ENCODE measurements at regions not wholly inside any gene's neighbourhood (a gene's known extent, or its start where the extent isn't known, plus 50 kb on each side); places are given as distances from the start of the nearest gene placed in this dataset.

DNA sequence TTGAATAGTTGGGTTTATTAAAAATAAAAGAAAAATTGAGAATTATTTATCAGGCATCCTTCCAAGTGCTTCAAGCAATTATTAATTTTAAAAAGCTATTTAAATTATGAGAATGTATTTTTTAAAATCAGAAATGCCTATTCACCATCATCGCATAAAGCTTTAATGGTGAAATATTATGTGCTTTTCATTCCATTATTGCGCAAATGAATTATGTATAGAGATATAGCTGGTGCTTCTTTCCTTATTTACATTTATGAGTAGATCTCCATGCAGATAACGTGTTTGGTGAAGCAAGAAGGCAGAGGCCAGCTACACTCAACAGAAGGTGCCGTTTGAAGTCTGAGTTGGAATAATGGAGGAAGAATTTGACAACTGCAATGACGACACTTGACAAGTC, 549.1 kb upstream of the DPP6 start:
- Histone ChIP-seq H3K4me1 (ENCODE audit: insufficient read depth) (no peaks in the 10 kb centered on the region), H3K4me3 (ENCODE audit: low read depth, low read length) (no peak overlapping the region), H3K27ac (ENCODE audit: low read depth) (no peak overlapping the region), H3K36me3 (ENCODE audit: insufficient read depth) (no peaks in the 10 kb centered on the region)
- 75% methylated on average over 5 of the region's 5 CpGs for WGBS
- DNase-seq (ENCODE audit: extremely low spot score): no peak

DNA sequence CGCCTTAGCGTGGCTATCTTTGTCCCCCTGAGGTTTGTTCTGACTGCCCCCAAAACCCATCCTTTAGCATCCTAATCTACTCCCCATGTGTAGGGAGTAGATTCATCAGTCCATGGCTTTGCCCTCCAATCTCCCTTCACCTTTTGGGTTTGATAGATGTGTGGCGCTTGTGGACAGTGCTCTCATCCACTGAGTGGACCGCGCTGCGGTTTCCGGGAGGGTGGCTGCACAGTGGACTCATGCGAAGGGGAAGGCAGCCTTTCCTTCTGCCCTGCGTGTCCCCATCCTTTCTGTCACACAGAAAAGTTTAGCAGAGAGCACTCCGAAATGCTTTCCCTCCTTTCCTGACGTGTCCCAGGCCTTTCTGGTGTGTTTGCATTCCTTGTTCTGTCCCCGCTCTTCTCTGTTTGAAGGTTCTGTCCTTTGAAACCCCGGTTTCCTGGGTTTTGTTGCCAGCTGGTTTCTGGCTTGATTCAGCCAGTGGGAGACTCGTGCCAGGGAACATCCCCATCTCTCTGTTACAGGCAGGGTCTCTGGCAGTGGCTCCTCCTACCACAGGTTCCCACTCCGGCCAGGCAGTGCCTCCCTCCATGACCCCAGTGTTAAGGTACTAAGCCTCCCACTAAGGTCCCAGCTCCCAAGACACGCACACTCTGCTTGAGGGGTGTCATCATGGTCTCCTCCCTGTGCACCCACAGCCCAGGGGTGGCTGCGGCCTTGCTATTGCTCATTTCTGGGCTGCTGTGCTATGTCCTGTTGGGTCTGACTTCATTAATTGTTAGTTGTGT, 547.7 kb upstream of the DPP6 start:
- no peak for DNase-seq (ENCODE audit: extremely low spot score)
- no peak overlapping the region for H3K4me3 ChIP-seq (ENCODE audit: low read depth, low read length)
- no peaks in the 10 kb centered on the region for H3K4me1 ChIP-seq (ENCODE audit: insufficient read depth)
- 78% methylated on average over 17 of the region's 17 CpGs for WGBS
- H3K36me3 ChIP-seq (ENCODE audit: insufficient read depth): no peaks in the 10 kb centered on the region
- no peak overlapping the region for H3K27ac ChIP-seq (ENCODE audit: low read depth)

DNA sequence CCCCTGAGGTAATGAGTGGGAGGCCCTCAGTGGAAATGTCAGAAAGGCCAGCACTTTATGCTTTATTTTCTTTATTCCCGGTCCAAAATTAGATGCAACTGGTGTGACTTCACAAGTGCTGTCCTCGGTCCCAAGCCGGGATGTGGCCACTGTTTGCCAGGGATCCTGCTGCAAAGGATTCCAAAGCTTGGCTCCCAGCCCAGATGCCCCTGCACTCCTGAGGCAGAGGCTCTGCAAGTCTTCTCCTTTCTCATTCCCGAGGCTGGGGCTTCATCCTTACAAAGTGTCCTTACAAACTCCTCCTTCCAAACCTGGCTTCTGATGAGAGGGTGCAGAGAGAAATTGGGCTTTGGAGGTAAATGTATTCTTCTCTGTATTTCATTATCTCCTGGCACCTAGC, 544.3 kb upstream of the DPP6 start:
- no peaks in the 10 kb centered on the region for H3K4me1 ChIP-seq (ENCODE audit: insufficient read depth)
- 46% methylated on average over 4 of the region's 4 CpGs for WGBS
- no peak for DNase-seq (ENCODE audit: extremely low spot score)
- no peaks in the 10 kb centered on the region for H3K36me3 ChIP-seq (ENCODE audit: insufficient read depth)
- no peak overlapping the region for H3K27ac ChIP-seq (ENCODE audit: low read depth)
- no peak overlapping the region for H3K4me3 ChIP-seq (ENCODE audit: low read depth, low read length)

DNA sequence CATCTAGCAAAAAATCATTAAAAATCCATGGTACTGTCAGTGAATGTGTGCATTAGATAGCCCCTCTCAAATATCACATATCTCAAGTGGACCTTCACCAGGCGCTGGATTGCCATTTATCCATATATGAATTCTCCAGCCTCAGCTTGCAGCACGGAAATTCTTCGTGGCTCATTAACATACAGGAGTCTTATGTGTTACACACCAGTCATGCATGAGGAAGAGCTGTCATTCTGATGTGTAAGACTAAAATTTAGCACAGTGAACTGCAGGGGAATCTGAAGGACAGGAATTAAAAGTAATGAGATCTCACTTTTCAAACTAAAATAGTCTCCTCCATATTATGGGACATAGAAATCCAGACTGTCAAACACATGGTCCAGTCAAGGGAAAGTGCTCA, 542.4 kb upstream of the DPP6 start:
- Histone ChIP-seq H3K27ac (ENCODE audit: low read depth) (no peak overlapping the region), H3K4me1 (ENCODE audit: insufficient read depth) (no peaks in the 10 kb centered on the region), H3K36me3 (ENCODE audit: insufficient read depth) (no peaks in the 10 kb centered on the region), H3K4me3 (ENCODE audit: low read depth, low read length) (no peak overlapping the region)
- no peak for DNase-seq (ENCODE audit: extremely low spot score)
- 58% methylated on average over 3 of the region's 3 CpGs for WGBS

DNA sequence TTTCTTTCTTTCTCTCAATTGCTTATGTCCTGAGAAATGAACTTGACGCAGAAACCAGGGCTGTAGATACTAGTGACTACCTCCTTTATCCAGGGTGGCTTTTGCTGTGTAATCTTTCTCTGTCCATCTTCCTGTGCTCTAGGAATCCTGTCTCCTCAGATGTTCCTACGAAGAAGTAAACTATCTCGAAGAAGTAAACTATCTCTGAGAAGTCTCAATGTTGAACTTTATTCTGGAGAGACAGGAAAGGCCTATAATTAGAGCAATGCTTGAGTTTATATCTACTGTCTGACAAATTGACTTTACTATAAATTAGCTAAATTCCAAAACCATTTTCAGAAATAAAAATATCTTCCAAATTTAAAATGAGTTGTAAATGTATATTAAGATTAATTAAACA, 541.5 kb upstream of the DPP6 start:
- Histone ChIP-seq H3K36me3 (ENCODE audit: insufficient read depth) (no peaks in the 10 kb centered on the region), H3K27ac (ENCODE audit: low read depth) (no peak overlapping the region), H3K4me3 (ENCODE audit: low read depth, low read length) (no peak overlapping the region), H3K4me1 (ENCODE audit: insufficient read depth) (no peaks in the 10 kb centered on the region)
- DNase-seq (ENCODE audit: extremely low spot score): no peak
- WGBS: 31% methylated on average over 3 of the region's 3 CpGs

DNA sequence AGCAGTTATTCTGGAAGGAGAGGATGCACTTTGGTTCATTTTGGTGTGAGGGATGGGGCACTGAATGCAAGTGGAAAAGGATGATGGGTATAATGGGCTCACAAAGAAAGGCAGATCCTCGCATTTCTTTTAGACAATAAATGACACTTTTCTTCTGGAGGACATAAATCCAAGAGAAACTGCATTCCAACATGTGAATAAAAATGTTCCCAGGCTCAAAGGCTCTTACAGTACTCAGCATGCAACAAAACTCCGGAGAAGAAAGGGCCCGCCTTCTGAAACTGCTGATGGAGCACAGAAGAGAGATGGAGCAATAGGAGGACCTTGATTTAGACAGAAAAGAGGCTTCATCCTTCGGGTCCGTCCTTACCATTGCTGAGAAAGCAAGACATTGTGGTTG, 538.2 kb upstream of the DPP6 start:
- no peaks in the 10 kb centered on the region for H3K36me3 ChIP-seq (ENCODE audit: insufficient read depth)
- H3K4me1 ChIP-seq (ENCODE audit: insufficient read depth): no peaks in the 10 kb centered on the region
- H3K27ac ChIP-seq (ENCODE audit: low read depth): no peak overlapping the region
- no peak overlapping the region for H3K4me3 ChIP-seq (ENCODE audit: low read depth, low read length)
- WGBS: 72% methylated on average over 5 of the region's 5 CpGs
- no peak for DNase-seq (ENCODE audit: extremely low spot score)

DNA sequence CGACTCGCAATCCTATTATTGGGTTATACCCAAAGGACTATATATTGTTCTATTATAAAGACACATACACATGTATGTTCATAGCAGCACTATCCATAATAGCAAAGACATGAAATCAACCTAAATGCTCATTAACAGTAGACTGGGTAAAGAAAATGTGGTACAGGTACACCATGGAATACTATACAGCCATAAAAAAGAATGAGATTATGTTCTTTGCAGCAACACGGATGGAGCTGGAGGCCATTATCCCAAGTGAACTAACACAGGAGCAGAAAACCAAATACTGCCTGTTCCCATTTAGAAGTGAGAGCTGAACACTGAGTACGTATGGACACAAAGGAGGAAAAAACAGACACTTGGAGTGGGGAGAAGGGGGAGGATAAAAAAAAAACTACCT, 536.8 kb upstream of the DPP6 start:
- no peak for DNase-seq (ENCODE audit: extremely low spot score)
- Histone ChIP-seq H3K4me1 (ENCODE audit: insufficient read depth) (no peaks in the 10 kb centered on the region), H3K27ac (ENCODE audit: low read depth) (no peak overlapping the region), H3K36me3 (ENCODE audit: insufficient read depth) (no peaks in the 10 kb centered on the region), H3K4me3 (ENCODE audit: low read depth, low read length) (no peak overlapping the region)
- WGBS: 95% methylated on average over 4 of the region's 4 CpGs

DNA sequence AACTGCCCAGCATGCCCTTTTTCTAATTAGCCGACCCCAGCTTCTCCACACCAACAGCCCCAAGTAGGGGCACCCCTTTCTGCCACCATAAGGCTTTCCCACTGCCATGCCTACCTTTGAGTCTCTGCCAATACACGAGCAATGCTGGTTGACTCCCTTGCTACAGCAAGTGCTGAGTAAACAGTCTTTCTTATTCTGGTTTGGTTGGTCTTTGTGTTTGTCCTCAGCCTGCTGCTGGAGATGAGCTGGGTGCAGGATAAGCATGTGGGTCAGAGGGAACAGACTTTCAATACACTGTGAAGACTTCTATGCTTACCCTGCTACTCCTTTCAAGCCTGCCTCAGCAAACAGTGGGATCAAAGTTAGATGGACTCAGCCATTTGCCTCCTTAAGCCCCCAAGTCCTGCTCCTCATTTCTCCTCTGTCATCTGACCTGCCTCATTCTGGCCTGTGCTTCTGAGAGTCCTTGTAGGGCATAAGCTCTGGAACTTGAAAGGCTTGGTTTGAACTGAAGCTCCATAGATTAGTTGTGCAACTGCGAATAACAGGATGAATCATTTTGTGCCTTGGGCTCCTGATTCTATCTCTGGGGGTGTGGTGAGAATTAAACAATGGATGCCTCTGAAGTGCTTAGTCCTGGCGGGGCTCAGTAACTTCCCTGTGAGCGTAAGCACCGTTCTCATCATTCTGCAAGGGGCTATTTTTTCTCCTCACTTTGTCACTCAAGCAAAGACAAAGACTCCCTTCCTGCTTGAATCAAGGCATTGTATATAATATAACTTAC, 533.8 kb upstream of the DPP6 start:
- Histone ChIP-seq H3K4me1 (ENCODE audit: insufficient read depth) (no peaks in the 10 kb centered on the region), H3K4me3 (ENCODE audit: low read depth, low read length) (no peak overlapping the region), H3K27ac (ENCODE audit: low read depth) (no peak overlapping the region), H3K36me3 (ENCODE audit: insufficient read depth) (no peaks in the 10 kb centered on the region)
- DNase-seq (ENCODE audit: extremely low spot score): no peak
- 83% methylated on average over 6 of the region's 6 CpGs for WGBS

DNA sequence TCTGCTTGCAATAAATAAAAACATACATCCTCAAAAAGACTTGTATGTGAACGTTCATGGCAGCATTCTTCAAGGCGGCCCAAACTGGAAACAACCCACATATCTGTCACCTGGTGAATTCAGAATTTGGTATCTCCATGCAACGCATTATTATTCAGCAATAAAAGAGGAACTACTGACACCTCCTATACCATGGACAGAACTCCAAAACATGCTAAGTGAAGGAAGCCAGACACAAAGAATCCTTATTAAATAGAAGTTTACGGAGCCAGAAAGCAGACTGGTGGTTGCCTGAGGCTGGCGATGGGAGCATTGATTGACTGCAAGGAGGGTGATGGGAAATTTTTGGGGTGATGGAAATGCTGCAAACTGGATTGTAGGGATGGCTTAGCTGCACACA, 530.8 kb upstream of the DPP6 start:
- no peak for DNase-seq (ENCODE audit: extremely low spot score)
- no peak overlapping the region for H3K27ac ChIP-seq (ENCODE audit: low read depth)
- H3K4me1 ChIP-seq (ENCODE audit: insufficient read depth): no peaks in the 10 kb centered on the region
- H3K36me3 ChIP-seq (ENCODE audit: insufficient read depth): no peaks in the 10 kb centered on the region
- 60% methylated on average over 5 of the region's 5 CpGs for WGBS
- H3K4me3 ChIP-seq (ENCODE audit: low read depth, low read length): no peak overlapping the region

DNA sequence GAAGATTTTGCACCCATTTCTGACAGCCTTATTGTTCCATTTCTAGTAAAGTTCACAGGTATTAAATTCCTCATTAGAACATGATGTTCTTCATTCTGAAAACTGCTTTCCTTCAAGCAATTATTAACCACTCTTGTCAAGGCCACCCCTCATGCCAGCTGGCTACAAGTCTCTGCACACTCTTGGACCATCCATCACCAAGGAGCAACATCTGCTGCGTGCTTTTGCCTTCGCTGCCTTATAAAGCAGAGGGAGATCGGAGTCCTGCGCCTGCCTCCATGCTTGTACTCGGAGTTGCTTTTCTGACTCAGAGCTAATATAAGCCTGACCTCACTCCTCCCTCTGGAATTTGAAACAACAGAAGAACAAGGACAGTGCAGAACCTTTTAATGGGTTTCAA, 529.9 kb upstream of the DPP6 start:
- WGBS: 33% methylated on average over 5 of the region's 5 CpGs

DNA sequence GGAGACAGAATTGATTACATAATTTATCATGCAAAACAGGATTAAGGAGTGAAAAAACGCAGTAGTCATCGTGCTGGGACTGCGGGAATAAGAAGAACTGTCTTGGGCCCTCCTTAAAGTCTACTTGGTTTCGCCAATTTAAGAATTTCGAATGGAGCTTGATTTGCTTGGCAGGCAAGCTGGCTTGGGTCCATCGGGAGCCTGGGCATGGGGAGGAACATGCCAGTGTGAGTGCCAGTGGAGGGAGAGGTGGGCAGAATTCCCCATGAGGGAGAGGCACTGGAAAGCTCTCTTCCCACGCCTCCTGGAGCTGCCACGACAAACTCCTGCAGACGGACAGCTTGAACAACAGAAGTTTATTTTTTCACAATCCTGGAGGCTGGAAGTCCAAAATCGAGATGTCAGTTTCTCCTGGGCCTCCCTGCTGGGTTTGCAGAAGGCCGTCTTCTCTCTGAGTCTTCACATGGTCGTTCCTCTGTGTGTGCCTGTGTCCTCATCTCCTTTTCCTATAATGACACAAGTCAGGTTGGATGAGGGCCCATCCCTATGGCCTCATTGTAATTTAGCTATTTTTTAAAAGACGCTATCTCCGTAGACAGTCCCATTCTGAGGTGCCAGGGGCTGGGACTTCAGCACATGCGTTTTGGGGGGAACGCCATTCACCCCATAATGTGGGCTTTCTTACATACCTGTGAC, 528.7 kb upstream of the DPP6 start:
- H3K27ac ChIP-seq (ENCODE audit: low read depth): no peak overlapping the region
- no peaks in the 10 kb centered on the region for H3K36me3 ChIP-seq (ENCODE audit: insufficient read depth)
- DNase-seq (ENCODE audit: extremely low spot score): no peak
- no peak overlapping the region for H3K4me3 ChIP-seq (ENCODE audit: low read depth, low read length)
- 82% methylated on average over 16 of the region's 16 CpGs for WGBS
- H3K4me1 ChIP-seq (ENCODE audit: insufficient read depth): no peaks in the 10 kb centered on the region

More for the DNA sequence above, 529.9 kb upstream of the DPP6 start:
- Histone ChIP-seq H3K36me3 (ENCODE audit: insufficient read depth) (no peaks in the 10 kb centered on the region), H3K4me3 (ENCODE audit: low read depth, low read length) (no peak overlapping the region), H3K4me1 (ENCODE audit: insufficient read depth) (no peaks in the 10 kb centered on the region), H3K27ac (ENCODE audit: low read depth) (no peak overlapping the region)
- DNase-seq (ENCODE audit: extremely low spot score): no peak

DNA sequence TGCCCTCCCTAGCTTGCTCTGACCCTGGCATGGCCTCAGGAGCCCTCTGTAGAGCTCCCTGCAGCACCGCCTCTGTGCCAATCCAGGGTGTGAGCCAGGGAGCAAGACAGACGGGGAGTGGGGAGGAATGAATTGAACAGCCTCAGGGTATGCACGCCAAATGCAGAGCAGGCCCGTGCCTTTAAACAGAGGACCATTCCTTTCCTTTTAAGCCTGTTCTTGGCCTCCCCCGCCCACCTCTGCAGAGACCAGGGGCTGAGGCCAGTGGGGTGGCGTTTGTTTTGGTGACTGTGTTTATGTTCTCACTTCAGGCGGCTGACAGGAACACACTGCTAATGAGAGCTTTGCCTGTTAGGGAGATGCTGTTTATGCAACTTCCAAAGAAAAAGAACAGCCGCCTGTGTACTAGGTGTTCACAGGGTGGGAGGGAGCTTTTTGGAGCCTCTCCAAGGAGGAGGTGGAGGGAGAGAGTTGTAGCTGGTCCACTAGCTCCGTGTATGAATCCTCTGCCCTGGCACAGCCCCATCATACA, 528.1 kb upstream of the DPP6 start:
- Histone ChIP-seq H3K27ac (ENCODE audit: low read depth) (no peak overlapping the region), H3K36me3 (ENCODE audit: insufficient read depth) (no peaks in the 10 kb centered on the region), H3K4me3 (ENCODE audit: low read depth, low read length) (no peak overlapping the region), H3K4me1 (ENCODE audit: insufficient read depth) (no peaks in the 10 kb centered on the region)
- 13% methylated on average over 9 of the region's 9 CpGs for WGBS
- no peak for DNase-seq (ENCODE audit: extremely low spot score)

DNA sequence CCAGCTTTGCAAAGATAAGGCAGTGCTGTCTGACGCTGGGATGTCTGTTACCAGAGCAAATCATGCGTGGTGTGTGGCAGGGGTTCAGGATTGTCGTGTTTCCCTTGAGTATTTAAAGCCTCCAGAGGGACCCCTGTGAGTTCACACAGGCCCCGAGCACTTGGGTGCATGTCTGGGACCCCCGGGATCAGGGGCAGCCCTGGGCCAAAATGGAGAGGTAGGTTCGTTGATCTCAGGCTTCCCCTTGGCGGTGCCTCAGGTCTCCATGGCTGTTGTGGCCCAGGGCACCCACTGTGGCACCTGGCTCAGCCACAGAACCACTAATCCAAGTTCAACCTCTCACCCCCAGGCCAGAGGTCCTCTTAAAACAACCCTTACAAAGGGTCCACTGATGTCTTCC, 523.1 kb upstream of the DPP6 start:
- no peak overlapping the region for H3K27ac ChIP-seq (ENCODE audit: low read depth)
- no peak for DNase-seq (ENCODE audit: extremely low spot score)

More for the DNA sequence above, 523.1 kb upstream of the DPP6 start:
- 79% methylated on average over 7 of the region's 7 CpGs for WGBS
- Histone ChIP-seq H3K4me3 (ENCODE audit: low read depth, low read length) (no peak overlapping the region), H3K36me3 (ENCODE audit: insufficient read depth) (no peaks in the 10 kb centered on the region), H3K4me1 (ENCODE audit: insufficient read depth) (no peaks in the 10 kb centered on the region)

All from urinary bladder (tissue), 3 donors.